H1 (cell line): ENCODE measurements at regions not wholly inside any gene's neighbourhood (a gene's known extent, or its start where the extent isn't known, plus 50 kb on each side); places are given as distances from the start of the nearest gene placed in this dataset.

Experiments
- CTCF ChIA-PET: fragments of 300-600 bp; sonication (Branson Sonifier 250); formaldehyde crosslinking; loops from one replicate; lab custom pipeline; 2021; ENCODE audit not compliant: partially characterized antibody; lab: Charles Lee
- POLR2A ChIA-PET: fragments of 300-600 bp; sonication (Branson Sonifier 250); formaldehyde crosslinking; loops from one replicate; lab custom pipeline; 2021; ENCODE audit warnings: inconsistent platforms; ENCODE audit not compliant: partially characterized antibody; lab: Charles Lee
- DNase-seq, 2 experiments: peaks; one replicate each; pipeline versions ENCODE4 v3.0.0 to v3.0.0-alpha.2; 2010 to 2022; ENCODE audit warnings: low spot score in 2 of 2, low read depth in 1 of 2, mixed read lengths in 1 of 2
- FAIRE-seq: peaks from 2 replicates; lab custom pipeline; 2011; peaks lifted over from hg19 to GRCh38; lab: Jason Lieb, UNC
- H2AFZ ChIP-seq: 2 replicates; pipeline ENCODE4 v1.8.1; 2012; ENCODE audit warnings: low read length, inconsistent platforms
- H2AK5ac ChIP-seq: 2 replicates; pipeline ENCODE4 v1.6.1; 2013; ENCODE audit warnings: low read depth, low read length
- H2BK120ac ChIP-seq: replicated peaks from 2 replicates; pipeline ENCODE3; 2013; ENCODE audit warnings: low read depth, low read length, inconsistent platforms
- H2BK12ac ChIP-seq: 2 replicates; pipeline ENCODE4 v1.6.1; 2013; ENCODE audit warnings: low read depth, low read length
- H2BK15ac ChIP-seq: 2 replicates; pipeline ENCODE4 v1.6.1; 2013; ENCODE audit warnings: low read length
- H2BK20ac ChIP-seq: 2 replicates; pipeline ENCODE4 v1.6.1; 2013; ENCODE audit warnings: low read length
- H2BK5ac ChIP-seq: 2 replicates; pipeline ENCODE4 v1.6.1; 2013; ENCODE audit warnings: low read depth, low read length
- H3K14ac ChIP-seq: 2 replicates; pipeline ENCODE4 v1.6.1; 2013; ENCODE audit warnings: inconsistent platforms; ENCODE audit not compliant: insufficient read length
- H3K18ac ChIP-seq: 2 replicates; pipeline ENCODE4 v1.6.1; 2013; ENCODE audit warnings: low read length; ENCODE audit errors: extremely low read depth
- H3K23ac ChIP-seq: 2 replicates; pipeline ENCODE4 v1.6.1; 2013; ENCODE audit warnings: inconsistent platforms; ENCODE audit not compliant: insufficient read length
- H3K23me2 ChIP-seq: 2 replicates; pipeline ENCODE4 v1.6.1; 2013; ENCODE audit warnings: low read depth, low read length
- H3K27ac ChIP-seq: 2 replicates; pipeline ENCODE4 v1.6.1; 2011; ENCODE audit warnings: low read depth, low read length, inconsistent platforms
- H3K27me3 ChIP-seq, 4 experiments: replicated peaks in 1 of 4; 1 replicate in 1 of 4; 2 replicates in 3 of 4; pipeline versions ENCODE4 v1.6.1 to v1.8.1; 2011 to 2013; ENCODE audit warnings: low read length in 3 of 4, mild to moderate bottlenecking in 3 of 4, inconsistent platforms in 2 of 4, mixed read lengths in 2 of 4, moderate library complexity in 1 of 4; ENCODE audit not compliant: control insufficient read depth in 3 of 4, insufficient read depth in 3 of 4; ENCODE audit errors: extremely low read depth in 1 of 4
- H3K36me3 ChIP-seq, 4 experiments: 2 replicates each; pipeline versions ENCODE4 v1.6.1 to v1.8.1; 2011 to 2013; ENCODE audit warnings: mild to moderate bottlenecking in 4 of 4, low read length in 3 of 4, moderate library complexity in 2 of 4, control low read depth in 1 of 4, inconsistent platforms in 1 of 4; ENCODE audit not compliant: insufficient read depth in 4 of 4, control insufficient read depth in 2 of 4
- H3K4ac ChIP-seq: replicated peaks from 2 replicates; pipeline ENCODE3; 2013; ENCODE audit warnings: low read length, low read depth, mixed read lengths, inconsistent platforms; ENCODE audit not compliant: insufficient read length
- H3K4me1 ChIP-seq, 4 experiments: replicated peaks in 1 of 4; 1 replicate in 1 of 4; 2 replicates in 3 of 4; pipeline versions ENCODE4 v1.6.1 to v1.8.1; 2011 to 2013; ENCODE audit warnings: low read length in 3 of 4, inconsistent platforms in 2 of 4, mixed read lengths in 1 of 4; ENCODE audit not compliant: insufficient read depth in 4 of 4, control insufficient read depth in 3 of 4
- H3K4me2 ChIP-seq, 2 experiments: 2 replicates each; pipeline versions ENCODE4 v1.6.1 to v1.8.1; 2011 to 2013; ENCODE audit warnings: low read depth in 2 of 2, low read length in 2 of 2, control low read depth in 1 of 2, inconsistent platforms in 1 of 2, mild to moderate bottlenecking in 1 of 2; ENCODE audit not compliant: insufficient read depth in 1 of 2
- H3K4me3 ChIP-seq, 4 experiments: fragments of 200-600, 300-600 bp in 1 of 4; sonication (generic), shearing (Covaris generic), sonication (Bioruptor Twin) in 1 of 4; 2 replicates each; pipeline versions ENCODE4 v1.5.1 to v1.8.1; 2011 to 2016; ENCODE audit warnings: low read length in 4 of 4, low read depth in 3 of 4, control low read depth in 2 of 4, inconsistent platforms in 2 of 4, mild to moderate bottlenecking in 2 of 4, mixed read lengths in 1 of 4, moderate library complexity in 1 of 4; ENCODE audit not compliant: insufficient read depth in 2 of 4; ENCODE audit errors: extremely low read depth in 1 of 4
- H3K56ac ChIP-seq: replicated peaks from 2 replicates; pipeline ENCODE3; 2013; ENCODE audit warnings: low read depth, mild to moderate bottlenecking, mixed read lengths, low read length, inconsistent platforms; ENCODE audit not compliant: insufficient read length
- H3K79me1 ChIP-seq: 2 replicates; pipeline ENCODE4 v1.6.1; 2013; ENCODE audit warnings: low read depth, low read length, control low read depth
- H3K79me2 ChIP-seq, 2 experiments: 2 replicates each; pipeline versions ENCODE4 v1.6.1 to v1.8.1; 2012 to 2013; ENCODE audit warnings: low read length in 2 of 2, mild to moderate bottlenecking in 2 of 2, inconsistent platforms in 1 of 2; ENCODE audit not compliant: insufficient read depth in 2 of 2, control insufficient read depth in 1 of 2
- H3K9ac ChIP-seq, 4 experiments: replicated peaks in 1 of 4; 1 replicate in 1 of 4; 2 replicates in 3 of 4; pipeline versions ENCODE4 v1.6.1 to v1.8.1; 2011 to 2013; ENCODE audit warnings: low read depth in 3 of 4, low read length in 3 of 4, control low read depth in 2 of 4, mild to moderate bottlenecking in 2 of 4, moderate library complexity in 2 of 4, inconsistent platforms in 1 of 4; ENCODE audit errors: extremely low read depth in 1 of 4
- H3K9me3 ChIP-seq, 2 experiments: 2 replicates each; pipeline versions ENCODE4 v1.6.1 to v1.8.1; 2012 to 2013; ENCODE audit warnings: mild to moderate bottlenecking in 2 of 2, moderate library complexity in 2 of 2, control low read depth in 1 of 2, inconsistent platforms in 1 of 2, low read depth in 1 of 2, low read length in 1 of 2, mixed read lengths in 1 of 2; ENCODE audit not compliant: insufficient read depth in 2 of 2
- H4K20me1 ChIP-seq, 2 experiments: replicated peaks in 1 of 2; 2 replicates each; pipeline versions ENCODE3 to v1.8.1; 2011 to 2013; ENCODE audit warnings: inconsistent platforms in 2 of 2, low read length in 2 of 2, mild to moderate bottlenecking in 1 of 2; ENCODE audit not compliant: insufficient read depth in 2 of 2, control insufficient read depth in 1 of 2
- H4K5ac ChIP-seq: 2 replicates; pipeline ENCODE4 v1.6.1; 2013; ENCODE audit warnings: low read length, low read depth, mixed read lengths, inconsistent platforms; ENCODE audit not compliant: insufficient read length
- H4K8ac ChIP-seq: 2 replicates; pipeline ENCODE4 v1.8.0; 2013; ENCODE audit warnings: mild to moderate bottlenecking, moderate library complexity, low read length, inconsistent platforms; ENCODE audit not compliant: insufficient read depth; ENCODE audit errors: extremely low read depth
- H4K91ac ChIP-seq: replicated peaks from 2 replicates; pipeline ENCODE3; 2013; ENCODE audit warnings: low read length, mixed read lengths, inconsistent platforms; ENCODE audit not compliant: insufficient read length
- CBX8 ChIP-seq: fragments of 300-800, 300-1000 bp; sonication (generic); IDR thresholded peaks from 2 replicates; pipeline ENCODE4 v1.7.1; 2016; ENCODE audit warnings: low read depth, low read length, borderline replicate concordance
- CTCF ChIP-seq, 3 experiments: IDR thresholded peaks; 1 replicate in 2 of 3; 2 replicates in 1 of 3; pipeline versions ENCODE4 v1.5.1 to v1.6.1; 2011; ENCODE audit warnings: low read length in 3 of 3, mild to moderate bottlenecking in 3 of 3, inconsistent platforms in 2 of 3, low read depth in 1 of 3, moderate library complexity in 1 of 3; ENCODE audit not compliant: insufficient read depth in 1 of 3; ENCODE audit errors: control extremely low read depth in 1 of 3
- EZH2 ChIP-seq: fragments of 200-600 bp; sonication (generic); IDR thresholded peaks from 2 replicates; pipeline ENCODE4 v1.7.1; 2012; ENCODE audit warnings: low read depth, mild to moderate bottlenecking, moderate library complexity, low read length, inconsistent platforms; ENCODE audit not compliant: severe bottlenecking
- HDAC2 ChIP-seq, 2 experiments: fragments of 300-600 bp in 1 of 2; sonication (generic) in 1 of 2; IDR thresholded peaks; 2 replicates each; pipeline ENCODE4 v1.6.1; 2011 to 2012; ENCODE audit warnings: low read depth in 2 of 2, low read length in 2 of 2, mild to moderate bottlenecking in 2 of 2, moderate library complexity in 2 of 2, borderline replicate concordance in 1 of 2, inconsistent platforms in 1 of 2
- KDM4A ChIP-seq: IDR thresholded peaks from one replicate; pipeline ENCODE4 v1.7.1; 2012; ENCODE audit warnings: low read depth, mild to moderate bottlenecking, moderate library complexity, low read length, inconsistent platforms; ENCODE audit not compliant: severe bottlenecking
- NRF1 ChIP-seq: IDR thresholded peaks from 2 replicates; pipeline ENCODE4 v1.6.1; 2011; ENCODE audit warnings: mild to moderate bottlenecking, low read depth, low read length, improper control_type of control experiment
- POLR2A ChIP-seq, 2 experiments: IDR thresholded peaks; 1 replicate in 1 of 2; 2 replicates in 1 of 2; pipeline ENCODE4 v1.6.1; 2011; ENCODE audit warnings: low read depth in 2 of 2, low read length in 2 of 2, mild to moderate bottlenecking in 2 of 2; ENCODE audit errors: control extremely low read depth in 1 of 2
- SIN3A ChIP-seq, 2 experiments: IDR thresholded peaks in 1 of 2; conservative IDR thresholded peaks in 1 of 2; 2 replicates each; pipeline ENCODE4 v1.6.1; 2011 to 2012; ENCODE audit warnings: low read length in 2 of 2, improper control_type of control experiment in 1 of 2, low read depth in 1 of 2, mild to moderate bottlenecking in 1 of 2
- SIX5 ChIP-seq: IDR thresholded peaks from 2 replicates; pipeline ENCODE4 v1.6.1; 2011; ENCODE audit warnings: mild to moderate bottlenecking, low read depth, low read length
- SP1 ChIP-seq: IDR thresholded peaks from 2 replicates; pipeline ENCODE4 v1.6.1; 2011; ENCODE audit warnings: low read depth, low read length
- SRF ChIP-seq: IDR thresholded peaks from 2 replicates; pipeline ENCODE4 v1.6.1; 2011; ENCODE audit warnings: mild to moderate bottlenecking, low read depth, low read length, moderate library complexity
- TAF7 ChIP-seq: optimal IDR thresholded peaks from 2 replicates; pipeline ENCODE3; 2011; ENCODE audit warnings: low read depth, mild to moderate bottlenecking, inconsistent platforms, low read length, moderate library complexity, borderline replicate concordance
- WGBS, 2 experiments: shearing (Covaris generic) in 1 of 2; methylation state at CpG; one replicate each; pipeline versions ENCODE4 v1.1.6 to v1.1.7; 2013 to 2015; ENCODE audit warnings: low lambda C conversion rate in 2 of 2, mixed read lengths in 2 of 2, inconsistent platforms in 1 of 2, low coverage in 1 of 2, missing lambda C conversion rate in 1 of 2; ENCODE audit not compliant: insufficient replicate concordance in 2 of 2, insufficient coverage in 1 of 2, insufficient read length in 1 of 2; ENCODE audit errors: extremely low coverage in 1 of 2, missing lambda C conversion rate in 1 of 2; 5-methylcytosine and 5-hydroxymethylcytosine counted together

- 96% methylated on average over 3 of the region's 3 CpGs; no CpG with 5 or more reads in 1 of the 2 experiments for WGBS, 2 experiments
- H3K36me3 ChIP-seq = no peaks in the 10 kb centered on the region
- H4K8ac ChIP-seq = no peak overlapping the region
- no peak overlapping the region for H2AFZ ChIP-seq
- H3K4me2 ChIP-seq = no peak overlapping the region
- no peaks in the 10 kb centered on the region for H3K79me1 ChIP-seq
- CTCF ChIA-PET = interaction anchor here (0.6 to 1.4 kb wide), 3 partner anchors 8 to 588 kb away, joined by 3 read pairs; no protein-coding TSS in a partner anchor
- H3K4ac ChIP-seq = no peak overlapping the region
- H3K4me1 ChIP-seq = no peaks in the 10 kb centered on the region
- H2BK20ac ChIP-seq = no peak overlapping the region
- no peak overlapping the region for H2BK5ac ChIP-seq
- no peak overlapping the region for H2BK120ac ChIP-seq
- no peak overlapping the region for H3K14ac ChIP-seq
- H3K27ac ChIP-seq = no peak overlapping the region
- no peak overlapping the region for H4K5ac ChIP-seq
- no peaks in the 10 kb centered on the region for H3K23me2 ChIP-seq
- H3K18ac ChIP-seq = no peak overlapping the region
- FAIRE-seq (no peak), DNase-seq (no peak)
- H3K56ac ChIP-seq = no peak overlapping the region
- H4K20me1 ChIP-seq = no peaks in the 10 kb centered on the region
- H3K9me3 ChIP-seq = no peaks in the 10 kb centered on the region
- no peak overlapping the region for H3K9ac ChIP-seq
- H2AK5ac ChIP-seq = no peak overlapping the region
- no peak overlapping the region for H4K91ac ChIP-seq
- H3K79me2 ChIP-seq = no peaks in the 10 kb centered on the region
- H3K23ac ChIP-seq = no peak overlapping the region
- H2BK15ac ChIP-seq = no peak overlapping the region
- H3K27me3 ChIP-seq = no peaks in the 10 kb centered on the region
- POLR2A ChIA-PET = no interaction called here
- H2BK12ac ChIP-seq = no peak overlapping the region
- no peak overlapping the region for H3K4me3 ChIP-seq
- no peak for TF ChIP-seq HDAC2 (IDR thresholded peaks at IDR 0.05; ENCODE audit: borderline replicate concordance in 1 of 2, low read depth in 2 of 2, low read length in 2 of 2)
- TF ChIP-seq NRF1 = no peak
- TF ChIP-seq SP1 = no peak
- no peak for TF ChIP-seq SRF
- no peak for TF ChIP-seq EZH2
- TF ChIP-seq POLR2A (IDR thresholded peaks at IDR 0.05; ENCODE audit: control extremely low read depth in 1 of 2, low read depth in 2 of 2, low read length in 2 of 2) = no peak
- no peak for TF ChIP-seq KDM4A
- no peak for TF ChIP-seq SIN3A (conservative IDR thresholded peaks at IDR 0.05 in 1 of 2, IDR thresholded peaks at IDR 0.05 in 1 of 2; ENCODE audit: low read depth in 1 of 2, low read length in 2 of 2)
- no peak for TF ChIP-seq CTCF (IDR thresholded peaks at IDR 0.05; ENCODE audit: control extremely low read depth in 1 of 3, insufficient read depth in 1 of 3, low read depth in 1 of 3, low read length in 3 of 3)
- no peak for TF ChIP-seq TAF7
- TF ChIP-seq CBX8 = no peak
- TF ChIP-seq SIX5 = no peak
Measured at GRCh38 chr9:75715360-75715759, 175.1 kb upstream of the PCSK5 start.
